Heart left ventricle (tissue), 13 donors: ENCODE measurements at regions not wholly inside any gene's neighbourhood (a gene's known extent, or its start where the extent isn't known, plus 50 kb on each side); places are given as distances from the start of the nearest gene placed in this dataset.

Experiments used
- POLR2A ChIP-seq, 2 donors: fragments of 450-650 bp; IDR thresholded peaks; one replicate each; pipeline ENCODE4 v1.6.1; 2017; ENCODE audit warnings: antibody characterized with exemption in 2 of 2, mild to moderate bottlenecking in 2 of 2, moderate library complexity in 2 of 2
- TF ChIP-seq, protein P1 (sequence below), 12 donors: fragments of 200-600 bp; sonication (generic) in 4 of 12; IDR thresholded peaks; one replicate each; pipeline versions ENCODE4 v1.5.0 to v1.8.0; 2018 to 2022; ENCODE audit warnings: antibody characterized with exemption in 12 of 12, mild to moderate bottlenecking in 5 of 12
- donor health status: ischemic (EF 13 %, LVEDD 7.1; RV severe dilation, severe dysfunction).
- donor health status: DM: no; HTN: yes; CAD: no.
- donor health status: DM: no; HTN: no; CAD: no.
- donor health status: ischemic (EF 25% LVEDD 6.9; RV normal size, moderate dysfunction).
- donor health status: ischemic (EF 25% LVEDD 5.7; RV mildly dilated, moderate dysfunction).
- donor health status: ischemic (EF 35%, LVEDD 5.7; RV mildly dilated, moderate dysfunction).
- donor health status: nonischemic (EF 11% LVEDD 7.7; RV severe dilation, severe dysfunction).
- donor health status: DM: yes; HTN: yes; CAD: no.
- donor health status: PGD.
- donor health status: ischemic (EF 29% LVEDD 5.4; RV normal size, mild dysfunction).
- donor health status: nonischemic (EF 23%, LVEDD 6.1; RV moderate dilation, normal function).

DNA sequence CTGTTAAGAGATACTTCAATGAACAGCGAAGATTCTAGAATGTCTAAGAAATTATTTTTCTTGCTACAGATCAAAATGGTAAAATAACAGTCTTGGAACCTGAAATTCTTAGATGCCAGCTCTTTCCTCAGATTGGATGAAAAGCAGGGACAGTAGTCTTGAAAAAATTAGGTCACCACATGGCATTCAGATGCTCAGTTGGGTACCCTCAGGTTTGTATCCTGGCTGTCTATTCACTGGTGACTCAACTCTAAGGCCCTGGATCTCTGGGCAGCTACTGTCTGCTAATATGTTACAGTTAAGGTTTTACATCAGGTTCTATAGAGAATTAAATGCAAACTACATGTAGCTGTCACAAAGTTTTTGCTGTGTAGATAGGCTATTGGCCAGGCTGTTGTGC lies 528.9 kb upstream of the ADAMTS5 start:
- TF ChIP-seq, protein P1, sequence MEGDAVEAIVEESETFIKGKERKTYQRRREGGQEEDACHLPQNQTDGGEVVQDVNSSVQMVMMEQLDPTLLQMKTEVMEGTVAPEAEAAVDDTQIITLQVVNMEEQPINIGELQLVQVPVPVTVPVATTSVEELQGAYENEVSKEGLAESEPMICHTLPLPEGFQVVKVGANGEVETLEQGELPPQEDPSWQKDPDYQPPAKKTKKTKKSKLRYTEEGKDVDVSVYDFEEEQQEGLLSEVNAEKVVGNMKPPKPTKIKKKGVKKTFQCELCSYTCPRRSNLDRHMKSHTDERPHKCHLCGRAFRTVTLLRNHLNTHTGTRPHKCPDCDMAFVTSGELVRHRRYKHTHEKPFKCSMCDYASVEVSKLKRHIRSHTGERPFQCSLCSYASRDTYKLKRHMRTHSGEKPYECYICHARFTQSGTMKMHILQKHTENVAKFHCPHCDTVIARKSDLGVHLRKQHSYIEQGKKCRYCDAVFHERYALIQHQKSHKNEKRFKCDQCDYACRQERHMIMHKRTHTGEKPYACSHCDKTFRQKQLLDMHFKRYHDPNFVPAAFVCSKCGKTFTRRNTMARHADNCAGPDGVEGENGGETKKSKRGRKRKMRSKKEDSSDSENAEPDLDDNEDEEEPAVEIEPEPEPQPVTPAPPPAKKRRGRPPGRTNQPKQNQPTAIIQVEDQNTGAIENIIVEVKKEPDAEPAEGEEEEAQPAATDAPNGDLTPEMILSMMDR (IDR thresholded peaks at IDR 0.05) = no peak
- TF ChIP-seq POLR2A (IDR thresholded peaks at IDR 0.05) = no peak
